Nephron (organoid): ENCODE measurements at regions not wholly inside any gene's neighbourhood (a gene's known extent, or its start where the extent isn't known, plus 50 kb on each side); places are given as distances from the start of the nearest gene placed in this dataset.
"Not testable (repeated sequence)": the region's sequence is repeated elsewhere in the genome, so short reads cannot be mapped to it uniquely, and the experiment has no call there.

ENCODE experiments used
- H3K27ac Mint-ChIP-seq, 3 experiments: 2 replicates each; pipeline ENCODE4 v1.8.0; 2020; ENCODE audit warnings: mixed read lengths in 3 of 3, mild to moderate bottlenecking in 2 of 3, moderate library complexity in 1 of 3
- H3K27me3 Mint-ChIP-seq: 2 replicates; pipeline ENCODE4 v1.8.0; 2021; ENCODE audit warnings: low read depth, mild to moderate bottlenecking, moderate library complexity, mixed read lengths
- H3K36me3 Mint-ChIP-seq: 2 replicates; pipeline ENCODE4 v1.8.0; 2020; ENCODE audit warnings: low read depth, mixed read lengths
- H3K4me1 Mint-ChIP-seq: 2 replicates; pipeline ENCODE4 v1.8.0; 2020; ENCODE audit warnings: mixed read lengths
- H3K4me3 Mint-ChIP-seq, 3 experiments: 2 replicates each; pipeline ENCODE4 v1.8.0; 2020; ENCODE audit warnings: mild to moderate bottlenecking in 3 of 3, mixed read lengths in 3 of 3, moderate library complexity in 2 of 3
- H3K9me3 Mint-ChIP-seq: 2 replicates; pipeline ENCODE4 v1.8.0; 2020; ENCODE audit warnings: mixed read lengths
- TF ChIP-seq, protein P1 (sequence below), 3 experiments: fragments of 200-600 bp; sonication (generic); IDR thresholded peaks; one replicate each; pipeline ENCODE4 v1.5.0; 2021; ENCODE audit warnings: antibody characterized with exemption in 3 of 3; ENCODE audit not compliant: unreplicated experiment in 3 of 3

DNA sequence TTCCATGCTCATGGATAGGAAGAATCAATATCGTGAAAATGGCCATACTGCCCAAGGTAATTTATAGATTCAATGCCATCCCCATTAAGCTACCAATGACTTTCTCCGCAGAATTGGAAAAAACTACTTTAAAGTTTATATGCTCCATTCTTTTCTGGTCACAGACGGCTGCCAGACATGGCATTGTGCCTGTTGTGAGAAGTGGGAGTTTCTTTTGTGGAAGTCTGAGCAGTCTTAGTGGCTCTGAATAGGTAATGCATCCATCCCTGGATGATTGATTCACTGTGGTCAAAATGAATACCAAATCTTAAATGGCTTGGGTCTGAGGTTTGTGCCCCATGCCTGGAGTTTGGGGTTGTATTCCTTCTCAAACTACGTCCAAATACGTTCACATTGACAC, 274.5 kb upstream of the AZI2 start:
- H3K27ac Mint-ChIP-seq = no peak overlapping the region
- TF ChIP-seq, protein P1, sequence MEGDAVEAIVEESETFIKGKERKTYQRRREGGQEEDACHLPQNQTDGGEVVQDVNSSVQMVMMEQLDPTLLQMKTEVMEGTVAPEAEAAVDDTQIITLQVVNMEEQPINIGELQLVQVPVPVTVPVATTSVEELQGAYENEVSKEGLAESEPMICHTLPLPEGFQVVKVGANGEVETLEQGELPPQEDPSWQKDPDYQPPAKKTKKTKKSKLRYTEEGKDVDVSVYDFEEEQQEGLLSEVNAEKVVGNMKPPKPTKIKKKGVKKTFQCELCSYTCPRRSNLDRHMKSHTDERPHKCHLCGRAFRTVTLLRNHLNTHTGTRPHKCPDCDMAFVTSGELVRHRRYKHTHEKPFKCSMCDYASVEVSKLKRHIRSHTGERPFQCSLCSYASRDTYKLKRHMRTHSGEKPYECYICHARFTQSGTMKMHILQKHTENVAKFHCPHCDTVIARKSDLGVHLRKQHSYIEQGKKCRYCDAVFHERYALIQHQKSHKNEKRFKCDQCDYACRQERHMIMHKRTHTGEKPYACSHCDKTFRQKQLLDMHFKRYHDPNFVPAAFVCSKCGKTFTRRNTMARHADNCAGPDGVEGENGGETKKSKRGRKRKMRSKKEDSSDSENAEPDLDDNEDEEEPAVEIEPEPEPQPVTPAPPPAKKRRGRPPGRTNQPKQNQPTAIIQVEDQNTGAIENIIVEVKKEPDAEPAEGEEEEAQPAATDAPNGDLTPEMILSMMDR (IDR thresholded peaks at IDR 0.05; ENCODE audit: unreplicated experiment in 3 of 3) = no peak
- H3K9me3 Mint-ChIP-seq = peaks cover 5% of the 10 kb centered on the region
- H3K36me3 Mint-ChIP-seq = no peaks in the 10 kb centered on the region
- H3K4me3 Mint-ChIP-seq = no peak overlapping the region
- H3K27me3 Mint-ChIP-seq = no peaks in the 10 kb centered on the region
- peaks cover 3% of the 10 kb centered on the region for H3K4me1 Mint-ChIP-seq

DNA sequence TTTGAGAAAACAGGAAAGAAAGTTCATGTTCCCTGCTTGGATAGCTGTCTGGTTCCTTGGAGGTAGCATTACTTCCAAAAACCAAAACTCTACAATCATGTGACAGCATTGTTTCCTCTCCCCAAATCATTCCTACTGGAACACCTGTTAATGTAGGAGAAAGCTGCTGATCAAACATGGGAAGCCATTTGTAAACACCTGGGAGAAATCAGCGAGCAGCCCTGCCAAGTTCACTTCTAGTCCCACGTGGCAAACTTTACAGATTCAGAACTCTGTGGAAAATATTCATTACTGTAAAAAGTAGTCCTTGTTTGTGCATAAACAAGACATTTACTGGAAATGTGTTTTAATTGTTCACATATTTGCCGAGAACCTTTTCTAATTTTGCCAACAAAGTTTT, 275.5 kb upstream of the AZI2 start:
- H3K4me3 Mint-ChIP-seq = no peak overlapping the region
- H3K27ac Mint-ChIP-seq = no peak overlapping the region

GRCh38 chr3:28627843-28628242, 279.2 kb upstream of the AZI2 start:
- H3K9me3 Mint-ChIP-seq, H3K4me1 Mint-ChIP-seq, H3K27ac Mint-ChIP-seq, H3K4me3 Mint-ChIP-seq, H3K27me3 Mint-ChIP-seq, H3K36me3 Mint-ChIP-seq: not testable (repeated sequence)

More for the DNA sequence above, 275.5 kb upstream of the AZI2 start:
- TF ChIP-seq, protein P1 (IDR thresholded peaks at IDR 0.05; ENCODE audit: unreplicated experiment in 3 of 3) = no peak
- H3K9me3 Mint-ChIP-seq = peaks cover 5% of the 10 kb centered on the region
- no peaks in the 10 kb centered on the region for H3K27me3 Mint-ChIP-seq
- H3K36me3 Mint-ChIP-seq = no peaks in the 10 kb centered on the region
- H3K4me1 Mint-ChIP-seq = no peaks in the 10 kb centered on the region

GRCh38 chr3:28634019-28634418, 285.4 kb upstream of the AZI2 start:
- TF ChIP-seq, protein P1 (IDR thresholded peaks at IDR 0.05; ENCODE audit: unreplicated experiment in 3 of 3) = no peak
- Mint-ChIP-seq H3K27ac (no peak overlapping the region), H3K36me3 (no peaks in the 10 kb centered on the region), H3K9me3 (no peaks in the 10 kb centered on the region), H3K4me1 (peaks cover 17% of the 10 kb centered on the region), H3K27me3 (no peaks in the 10 kb centered on the region), H3K4me3 (no peak overlapping the region)

- peaks cover 17% of the 10 kb centered on the region for H3K4me1 Mint-ChIP-seq
- no peaks in the 10 kb centered on the region for H3K36me3 Mint-ChIP-seq
- TF ChIP-seq, protein P1 (IDR thresholded peaks at IDR 0.05; ENCODE audit: unreplicated experiment in 3 of 3) = no peak
- no peak overlapping the region for H3K27ac Mint-ChIP-seq
- H3K4me3 Mint-ChIP-seq = no peak overlapping the region
- H3K27me3 Mint-ChIP-seq = no peaks in the 10 kb centered on the region
- no peaks in the 10 kb centered on the region for H3K9me3 Mint-ChIP-seq
Measured at GRCh38 chr3:28637742-28638141, 289.1 kb upstream of the AZI2 start.

DNA sequence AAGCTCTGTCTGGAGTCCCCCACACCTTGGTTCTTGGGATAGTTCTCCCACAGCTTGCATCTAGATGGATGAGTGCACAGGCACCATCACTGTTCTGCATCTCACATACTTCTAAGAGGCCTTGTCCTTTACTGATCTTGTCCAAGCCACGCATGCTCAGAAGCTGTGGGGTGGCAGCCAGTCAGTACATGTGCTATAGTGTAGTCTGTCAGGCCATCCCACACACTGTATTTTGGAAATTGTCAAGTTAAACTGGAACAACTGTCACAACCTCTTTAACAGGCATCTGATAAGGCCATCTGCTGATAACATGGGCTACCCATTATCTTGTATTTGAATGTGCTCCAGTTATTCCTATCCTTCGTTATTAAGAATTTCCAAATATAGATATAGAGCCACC, 296.5 kb upstream of the AZI2 start:
- H3K4me3 Mint-ChIP-seq = no peak overlapping the region
- TF ChIP-seq, protein P1 (IDR thresholded peaks at IDR 0.05; ENCODE audit: unreplicated experiment in 3 of 3) = no peak
- no peaks in the 10 kb centered on the region for H3K9me3 Mint-ChIP-seq
- no peaks in the 10 kb centered on the region for H3K36me3 Mint-ChIP-seq
- H3K27me3 Mint-ChIP-seq = no peaks in the 10 kb centered on the region
- no peak overlapping the region for H3K27ac Mint-ChIP-seq
- H3K4me1 Mint-ChIP-seq = peaks cover 14% of the 10 kb centered on the region
